H1 (cell line): ENCODE measurements at regions not wholly inside any gene's neighbourhood (a gene's known extent, or its start where the extent isn't known, plus 50 kb on each side); places are given as distances from the start of the nearest gene placed in this dataset.

Source experiments
- ATF3 ChIP-seq: IDR thresholded peaks from 2 replicates; pipeline ENCODE4 v1.6.1; 2011; ENCODE audit warnings: low read depth, mild to moderate bottlenecking, low read length; ENCODE audit not compliant: insufficient read depth
- CEBPB ChIP-seq: IDR thresholded peaks from 2 replicates; pipeline ENCODE4 v1.6.1; 2012; ENCODE audit warnings: low read depth, low read length
- CREB1 ChIP-seq: IDR thresholded peaks from 2 replicates; pipeline ENCODE4 v1.6.1; 2012; ENCODE audit warnings: inconsistent platforms
- CTCF ChIP-seq, 3 experiments: IDR thresholded peaks; 1 replicate in 2 of 3; 2 replicates in 1 of 3; pipeline versions ENCODE4 v1.5.1 to v1.6.1; 2011; ENCODE audit warnings: low read length in 3 of 3, mild to moderate bottlenecking in 3 of 3, inconsistent platforms in 2 of 3, low read depth in 1 of 3, moderate library complexity in 1 of 3; ENCODE audit not compliant: insufficient read depth in 1 of 3; ENCODE audit errors: control extremely low read depth in 1 of 3
- E2F6 ChIP-seq: IDR thresholded peaks from 2 replicates; pipeline ENCODE4 v1.6.1; 2012; ENCODE audit warnings: inconsistent platforms
- EGR1 ChIP-seq: IDR thresholded peaks from 2 replicates; pipeline ENCODE4 v1.6.1; 2011; ENCODE audit warnings: low read depth, low read length, borderline replicate concordance
- JUN ChIP-seq: IDR thresholded peaks from 2 replicates; pipeline ENCODE4 v1.6.1; 2011; ENCODE audit warnings: low read depth, mild to moderate bottlenecking, improper control_type of control experiment, low read length
- JUND ChIP-seq: IDR thresholded peaks from 2 replicates; pipeline ENCODE4 v1.6.1; 2011; ENCODE audit warnings: mild to moderate bottlenecking, improper control_type of control experiment, low read length
- KDM4A ChIP-seq: IDR thresholded peaks from one replicate; pipeline ENCODE4 v1.7.1; 2012; ENCODE audit warnings: low read depth, mild to moderate bottlenecking, moderate library complexity, low read length, inconsistent platforms; ENCODE audit not compliant: severe bottlenecking
- MAX ChIP-seq: IDR thresholded peaks from 2 replicates; pipeline ENCODE4 v1.6.1; 2012; ENCODE audit warnings: inconsistent platforms
- POLR2A ChIP-seq, 2 experiments: IDR thresholded peaks; 1 replicate in 1 of 2; 2 replicates in 1 of 2; pipeline ENCODE4 v1.6.1; 2011; ENCODE audit warnings: low read depth in 2 of 2, low read length in 2 of 2, mild to moderate bottlenecking in 2 of 2; ENCODE audit errors: control extremely low read depth in 1 of 2
- POU5F1 ChIP-seq: IDR thresholded peaks from 2 replicates; pipeline ENCODE4 v1.6.1; 2011; ENCODE audit warnings: low read depth, mild to moderate bottlenecking, low read length, moderate library complexity
- RBBP5 ChIP-seq: IDR thresholded peaks from 2 replicates; pipeline ENCODE4 v1.7.1; 2012; ENCODE audit warnings: low read depth, mild to moderate bottlenecking, inconsistent platforms, low read length, moderate library complexity, borderline replicate concordance
- RFX5 ChIP-seq: IDR thresholded peaks from 2 replicates; pipeline ENCODE4 v1.6.1; 2011; ENCODE audit warnings: low read depth, low read length, improper control_type of control experiment, borderline replicate concordance
- SAP30 ChIP-seq: fragments of 300-600 bp; sonication (generic); IDR thresholded peaks from 2 replicates; pipeline ENCODE4 v1.7.1; 2012; ENCODE audit warnings: low read length, moderate library complexity, mild to moderate bottlenecking, inconsistent platforms; ENCODE audit not compliant: insufficient read depth, insufficient replicate concordance
- SUZ12 ChIP-seq: fragments of 200-600 bp; sonication (generic); IDR thresholded peaks from 2 replicates; pipeline ENCODE4 v1.6.1; 2012; ENCODE audit warnings: mild to moderate bottlenecking, inconsistent platforms, low read length, moderate library complexity, mixed read lengths
- TBP ChIP-seq: IDR thresholded peaks from 2 replicates; pipeline ENCODE4 v1.6.1; 2011; ENCODE audit warnings: low read depth, low read length, improper control_type of control experiment
- TEAD4 ChIP-seq: IDR thresholded peaks from 2 replicates; pipeline ENCODE4 v1.6.1; 2012; ENCODE audit warnings: low read depth, low read length, inconsistent platforms, mixed read lengths

GRCh38 chr1:54488065-54488750 lies 59.8 kb upstream of the ACOT11 start (continued):
- no peak for TF ChIP-seq RBBP5
- TF ChIP-seq SUZ12 = no peak
- TF ChIP-seq POLR2A (IDR thresholded peaks at IDR 0.05; ENCODE audit: control extremely low read depth in 1 of 2, low read depth in 2 of 2, low read length in 2 of 2) = peak in 1 of 2 experiments; percentile 49; a peak in 1 of 3 replicates
- no peak for TF ChIP-seq SAP30
- TF ChIP-seq CREB1 = no peak
- no peak for TF ChIP-seq KDM4A
- peak; percentile 85 for TF ChIP-seq MAX
- TF ChIP-seq TEAD4 = peak; percentile 94
- TF ChIP-seq RFX5 = no peak
- peak; percentile 28; the same call in 1 of the 2 replicates for TF ChIP-seq E2F6
- TF ChIP-seq POU5F1 = no peak
- peak; percentile 39 for TF ChIP-seq JUND
- TF ChIP-seq CEBPB = no peak
- TF ChIP-seq EGR1 = peak; percentile 49
- TF ChIP-seq ATF3 = no peak
- no peak for TF ChIP-seq CTCF (IDR thresholded peaks at IDR 0.05; ENCODE audit: control extremely low read depth in 1 of 3, insufficient read depth in 1 of 3, low read depth in 1 of 3, low read length in 3 of 3)
- TF ChIP-seq TBP = peak; percentile 60; the same call in 1 of the 2 replicates
- no peak for TF ChIP-seq JUN
- TF ChIP-seq, all 59 proteins: peak for 17
